T-cell (primary cell): ENCODE measurements at regions not wholly inside any gene's neighbourhood (a gene's known extent, or its start where the extent isn't known, plus 50 kb on each side); places are given as distances from the start of the nearest gene placed in this dataset.
A peak's percentile ranks its signal among the peaks of the same experiment; 100 is the strongest.

Experiments used
- ATAC-seq, 4 experiments: fragments of 200-7000 bp in 3 of 4; fragments of 150-1000 bp in 1 of 4; cut with Tn5 transposase; replicated peaks in 1 of 4; 1 replicate in 3 of 4; 2 replicates in 1 of 4; pipeline ENCODE4 v1.10.0; 2021; ENCODE audit warnings: moderate library complexity in 3 of 4, mild to moderate bottlenecking in 2 of 4, moderate number of reproducible peaks in 1 of 4
- CTCF ChIA-PET, 2 donors: fragments of 300-600 bp; sonication (Branson Sonifier 250); formaldehyde crosslinking; loops; one replicate each; lab custom pipeline; 2022; ENCODE audit warnings: antibody characterized with exemption in 2 of 2; lab: Charles Lee
- POLR2A ChIA-PET, 2 donors: fragments of 300-600 bp; sonication (Branson Sonifier 250); formaldehyde crosslinking; loops; one replicate each; lab custom pipeline; 2022; ENCODE audit warnings: antibody characterized with exemption in 2 of 2; lab: Charles Lee
- DNase-seq, 35 experiments: peaks; one replicate each; pipeline versions ENCODE4 v3.0.0 to v3.0.0-alpha.2; 2013 to 2023
- H3K27ac ChIP-seq: one replicate; pipeline ENCODE4 v1.5.1; 2013; ENCODE audit warnings: low read length
- H3K27me3 ChIP-seq, 2 experiments: replicated peaks in 1 of 2; 1 replicate in 1 of 2; 2 replicates in 1 of 2; pipeline versions ENCODE4 v1.6.1 to v1.7.0; 2013; ENCODE audit warnings: low read length in 1 of 2, mixed read lengths in 1 of 2; ENCODE audit not compliant: control insufficient read depth in 2 of 2, insufficient read depth in 2 of 2; ENCODE audit errors: extremely low read depth in 1 of 2
- H3K36me3 ChIP-seq, 2 donors: 1 replicate in 1 of 2; 2 replicates in 1 of 2; pipeline versions ENCODE4 v1.6.1 to v1.7.0; 2013; ENCODE audit warnings: low read length in 1 of 2; ENCODE audit not compliant: control insufficient read depth in 2 of 2, insufficient read depth in 1 of 2; ENCODE audit errors: extremely low read depth in 1 of 2
- H3K4me1 ChIP-seq, 2 experiments: 1 replicate in 1 of 2; 2 replicates in 1 of 2; pipeline versions ENCODE4 v1.6.1 to v1.7.0; 2013; ENCODE audit warnings: low read length in 2 of 2, mixed read lengths in 1 of 2; ENCODE audit not compliant: insufficient read depth in 2 of 2, control insufficient read depth in 1 of 2; ENCODE audit errors: extremely low read depth in 1 of 2
- H3K4me3 ChIP-seq, 2 donors: 1 replicate in 1 of 2; 2 replicates in 1 of 2; pipeline versions ENCODE4 v1.5.1 to v1.7.0; 2013; ENCODE audit warnings: mild to moderate bottlenecking in 2 of 2, low read length in 1 of 2, moderate library complexity in 1 of 2; ENCODE audit not compliant: control insufficient read depth in 1 of 2; ENCODE audit errors: extremely low read depth in 1 of 2
- H3K9me3 ChIP-seq: 2 replicates; pipeline ENCODE4 v1.7.0; 2013
- H3K27ac Mint-ChIP-seq, 2 donors: one replicate each; pipeline ENCODE4 v1.8.0; 2020 to 2021; ENCODE audit warnings: mild to moderate bottlenecking in 2 of 2, mixed read lengths in 2 of 2
- H3K27me3 Mint-ChIP-seq, 2 donors: one replicate each; pipeline ENCODE4 v1.8.0; 2021 to 2022; ENCODE audit warnings: mixed read lengths in 2 of 2
- H3K36me3 Mint-ChIP-seq: one replicate; pipeline ENCODE4 v1.8.0; 2021; ENCODE audit warnings: mixed read lengths
- H3K4me1 Mint-ChIP-seq, 3 donors: one replicate each; pipeline ENCODE4 v1.8.0; 2020 to 2022; ENCODE audit warnings: mixed read lengths in 3 of 3, mild to moderate bottlenecking in 1 of 3
- H3K4me3 Mint-ChIP-seq, 3 donors: one replicate each; pipeline ENCODE4 v1.8.0; 2020 to 2022; ENCODE audit warnings: mild to moderate bottlenecking in 3 of 3, mixed read lengths in 3 of 3, moderate library complexity in 3 of 3
- H3K9me3 Mint-ChIP-seq, 3 donors: one replicate each; pipeline ENCODE4 v1.8.0; 2020 to 2022; ENCODE audit warnings: mixed read lengths in 3 of 3
- WGBS: methylation state at CpG from one replicate; pipeline ENCODE4 v1.1.5; 2013; ENCODE audit warnings: missing lambda C conversion rate; ENCODE audit not compliant: insufficient coverage; 5-methylcytosine and 5-hydroxymethylcytosine counted together

DNA sequence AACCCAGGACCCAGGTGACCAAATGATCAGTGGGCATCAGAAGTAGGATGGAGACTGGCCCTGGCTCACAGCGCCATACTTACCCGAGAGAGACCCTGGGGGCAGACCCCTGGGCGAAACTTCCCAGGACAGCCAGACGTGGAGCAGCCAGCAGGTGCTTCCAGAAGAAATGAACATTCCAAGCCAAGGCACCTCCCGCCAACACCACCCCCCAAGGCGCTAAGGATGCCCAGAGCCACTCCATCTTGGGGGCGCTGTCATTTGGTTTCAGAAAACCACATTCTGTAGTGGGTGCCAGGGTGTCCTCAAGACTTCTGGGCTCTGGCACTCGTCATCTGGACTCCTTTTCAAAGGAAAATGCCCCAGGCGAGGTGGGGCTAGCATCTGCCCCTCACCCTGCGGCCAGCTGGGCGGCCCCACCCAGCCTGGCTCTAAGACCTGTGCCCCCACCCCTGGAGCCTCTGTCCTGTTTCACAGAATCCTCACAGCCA lies 98.8 kb downstream of the RIPK4 start:
- WGBS = 80% methylated on average over 8 of the region's 11 CpGs
- peaks cover 0 to 40% of the 10 kb centered on the region in 2 experiments for H3K27me3 ChIP-seq
- H3K4me1 ChIP-seq = peaks cover 0 to 9% of the 10 kb centered on the region in 2 experiments
- no peak overlapping the region for H3K4me3 ChIP-seq
- no peak for ATAC-seq
- no peaks in the 10 kb centered on the region for H3K9me3 Mint-ChIP-seq
- H3K27me3 Mint-ChIP-seq = peaks cover 0 to 16% of the 10 kb centered on the region in 2 donors
- H3K36me3 ChIP-seq = no peaks in the 10 kb centered on the region
- no peak for DNase-seq
- no peaks in the 10 kb centered on the region for H3K36me3 Mint-ChIP-seq
- ChIA-PET CTCF (no interaction called here), POLR2A (no interaction called here)
- H3K9me3 ChIP-seq = no peaks in the 10 kb centered on the region
- no peak overlapping the region for H3K27ac ChIP-seq
- no peak overlapping the region for H3K4me3 Mint-ChIP-seq
- H3K27ac Mint-ChIP-seq = no peak overlapping the region
- H3K4me1 Mint-ChIP-seq = peaks cover 5 to 20% (median 13%) of the 10 kb centered on the region in 3 donors

DNA sequence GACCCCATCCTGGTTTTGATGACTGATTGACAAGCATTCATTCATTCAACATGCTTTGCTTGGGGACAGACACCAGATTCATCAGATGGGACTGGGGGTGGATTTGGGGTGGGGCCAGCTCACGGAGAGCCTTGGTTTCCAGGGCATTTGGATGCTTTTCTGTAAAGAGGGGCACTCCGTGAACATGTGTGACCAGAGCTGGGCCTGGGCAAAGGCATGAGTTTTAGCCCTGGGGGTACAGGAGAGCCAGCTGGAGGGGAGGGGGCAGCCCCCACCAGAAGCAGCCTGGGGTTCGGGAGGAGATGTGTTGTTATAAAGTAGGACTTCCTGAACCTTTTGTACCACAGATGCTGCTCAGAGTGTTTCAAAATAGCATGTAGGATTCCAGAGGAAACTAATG lies 99.7 kb downstream of the RIPK4 start:
- Histone ChIP-seq H3K27ac (no peak overlapping the region), H3K36me3 (no peaks in the 10 kb centered on the region), H3K4me1 (peaks cover 0 to 7% of the 10 kb centered on the region in 2 experiments), H3K4me3 (no peak overlapping the region), H3K27me3 (peaks cover 0 to 43% of the 10 kb centered on the region in 2 experiments), H3K9me3 (no peaks in the 10 kb centered on the region)
- Mint-ChIP-seq H3K9me3 (no peaks in the 10 kb centered on the region), H3K36me3 (no peaks in the 10 kb centered on the region), H3K4me3 (no peak overlapping the region), H3K27me3 (peaks cover 0 to 15% of the 10 kb centered on the region in 2 donors), H3K4me1 (peaks cover 5 to 13% (median 9%) of the 10 kb centered on the region in 3 donors), H3K27ac (no peak overlapping the region)
- POLR2A ChIA-PET = no interaction called here
- DNase-seq = no peak
- CTCF ChIA-PET = no interaction called here
- ATAC-seq = no peak
- WGBS = 100% methylated on average over 1 of the region's 3 CpGs

- H3K27me3 ChIP-seq = peaks cover 0 to 40% of the 10 kb centered on the region in 2 experiments
- H3K4me1 ChIP-seq = peaks cover 0 to 2% of the 10 kb centered on the region in 2 experiments
- peaks cover 3 to 8% (median 6%) of the 10 kb centered on the region in 3 donors for H3K4me1 Mint-ChIP-seq
- H3K27ac ChIP-seq = no peak overlapping the region
- ChIA-PET CTCF (no interaction called here), POLR2A (no interaction called here)
- no peak overlapping the region for H3K27ac Mint-ChIP-seq
- no peak overlapping the region for H3K4me3 Mint-ChIP-seq
- ATAC-seq (no peak), DNase-seq (no peak)
- no peak overlapping the region for H3K4me3 ChIP-seq
- peaks cover 0 to 15% of the 10 kb centered on the region in 2 donors for H3K27me3 Mint-ChIP-seq
- H3K9me3 ChIP-seq = no peaks in the 10 kb centered on the region
- H3K9me3 Mint-ChIP-seq = no peaks in the 10 kb centered on the region
- H3K36me3 Mint-ChIP-seq = no peaks in the 10 kb centered on the region
- 83% methylated on average over 3 of the region's 7 CpGs for WGBS
- no peaks in the 10 kb centered on the region for H3K36me3 ChIP-seq
Observed at GRCh38 chr21:41666641-41667081, 100.2 kb downstream of the RIPK4 start.

GRCh38 chr21:41665766-41666595 lies 100.9 kb downstream of the RIPK4 start:
- peaks cover 0 to 15% of the 10 kb centered on the region in 2 donors for H3K27me3 Mint-ChIP-seq
- ATAC-seq = peak in 1 of 4 experiments; percentile 24
- no peak overlapping the region for H3K27ac Mint-ChIP-seq

GRCh38 chr21:41664881-41665765 lies 101.7 kb downstream of the RIPK4 start:
- H3K27me3 ChIP-seq = peaks cover 0 to 42% of the 10 kb centered on the region in 2 experiments
- CTCF ChIA-PET = no interaction called here
- no peaks in the 10 kb centered on the region for H3K9me3 Mint-ChIP-seq
- H3K4me1 Mint-ChIP-seq = no peaks in the 10 kb centered on the region
- H3K27ac ChIP-seq = no peak overlapping the region
- H3K27me3 Mint-ChIP-seq = peaks cover 3 to 20% of the 10 kb centered on the region in 2 donors
- no peaks in the 10 kb centered on the region for H3K4me1 ChIP-seq
- 84% methylated on average over 29 of the region's 32 CpGs for WGBS
- ATAC-seq (no peak), DNase-seq (no peak)
- no peaks in the 10 kb centered on the region for H3K9me3 ChIP-seq
- H3K4me3 Mint-ChIP-seq = no peak overlapping the region
- POLR2A ChIA-PET = no interaction called here
- no peak overlapping the region for H3K27ac Mint-ChIP-seq
- H3K36me3 Mint-ChIP-seq = no peaks in the 10 kb centered on the region
- no peaks in the 10 kb centered on the region for H3K36me3 ChIP-seq
- H3K4me3 ChIP-seq = no peak overlapping the region

More at GRCh38 chr21:41665766-41666595, 100.9 kb downstream of the RIPK4 start:
- H3K4me3 Mint-ChIP-seq = no peak overlapping the region
- CTCF ChIA-PET = no interaction called here
- H3K36me3 ChIP-seq = no peaks in the 10 kb centered on the region
- H3K36me3 Mint-ChIP-seq = no peaks in the 10 kb centered on the region
- peaks cover 0 to 2% (median 0%) of the 10 kb centered on the region in 3 donors for H3K4me1 Mint-ChIP-seq
- POLR2A ChIA-PET = no interaction called here
- H3K9me3 Mint-ChIP-seq = no peaks in the 10 kb centered on the region
- no peaks in the 10 kb centered on the region for H3K4me1 ChIP-seq
- H3K9me3 ChIP-seq = no peaks in the 10 kb centered on the region
- H3K27me3 ChIP-seq = peaks cover 0 to 39% of the 10 kb centered on the region in 2 experiments
- no peak overlapping the region for H3K27ac ChIP-seq
- H3K4me3 ChIP-seq = no peak overlapping the region
- DNase-seq = no peak
- 77% methylated on average over 14 of the region's 16 CpGs for WGBS
